Lower leg skin (tissue), 4 donors: ENCODE measurements at regions not wholly inside any gene's neighbourhood (a gene's known extent, or its start where the extent isn't known, plus 50 kb on each side); places are given as distances from the start of the nearest gene placed in this dataset.

ENCODE experiments used
- DNase-seq, 2 donors: peaks; one replicate each; pipeline ENCODE4 v3.0.0-alpha.2; 2019; ENCODE audit warnings: low spot score in 2 of 2
- H3K4me3 ChIP-seq: fragments of 200-600 bp; sonication (generic); 2 replicates; pipeline ENCODE4 v1.5.1; 2017; ENCODE audit warnings: mild to moderate bottlenecking, low read depth; ENCODE audit not compliant: poor library complexity, severe bottlenecking
- POLR2A ChIP-seq, 2 donors: fragments of 450-650 bp; IDR thresholded peaks; one replicate each; pipeline ENCODE4 v1.6.1; 2016 to 2017; ENCODE audit warnings: antibody characterized with exemption in 2 of 2, mild to moderate bottlenecking in 1 of 2, moderate library complexity in 1 of 2
- WGBS, 2 donors: methylation state at CpG; one replicate each; pipeline ENCODE4 v1.1.5; 2018; 5-methylcytosine and 5-hydroxymethylcytosine counted together
- intact Hi-C: fragments of 100-400 bp; cut with DNase I; formaldehyde crosslinking; loops from one replicate; pipeline ENCODE4 v1.15.0; 2023; ENCODE audit warnings: low total_unique reads
- TF ChIP-seq, protein P1 (sequence below), 3 donors: fragments of 450-650 bp; IDR thresholded peaks; one replicate each; pipeline ENCODE4 v1.5.1; 2016; ENCODE audit warnings: antibody characterized with exemption in 3 of 3, mild to moderate bottlenecking in 3 of 3, moderate library complexity in 2 of 3

DNA sequence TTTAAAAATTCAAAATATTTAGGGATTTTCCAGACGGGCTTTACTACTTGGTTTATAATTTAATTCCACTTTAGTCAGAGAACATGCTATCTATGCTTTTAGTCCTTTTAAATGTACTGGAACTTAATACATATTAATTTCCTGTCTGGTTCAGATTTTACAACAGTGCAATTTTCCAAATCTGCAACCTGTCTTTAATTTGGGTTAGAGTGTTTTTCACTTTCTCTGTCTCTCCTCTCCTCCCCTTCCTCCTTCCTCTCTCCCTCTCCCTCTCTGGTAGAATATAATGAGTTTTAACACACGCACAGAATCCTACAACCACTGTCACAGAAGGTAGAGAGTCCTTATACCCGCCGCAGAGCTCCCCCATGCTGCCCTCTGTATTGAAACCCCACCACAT lies 950.7 kb downstream of the BRD1 start:
- 46 to 53% methylated on average over 4 of the region's 4 CpGs for WGBS, 2 donors
- intact Hi-C loops = no loop called here
- H3K4me3 ChIP-seq = no peak overlapping the region
- no peak for TF ChIP-seq POLR2A (IDR thresholded peaks at IDR 0.05)
- TF ChIP-seq, protein P1, sequence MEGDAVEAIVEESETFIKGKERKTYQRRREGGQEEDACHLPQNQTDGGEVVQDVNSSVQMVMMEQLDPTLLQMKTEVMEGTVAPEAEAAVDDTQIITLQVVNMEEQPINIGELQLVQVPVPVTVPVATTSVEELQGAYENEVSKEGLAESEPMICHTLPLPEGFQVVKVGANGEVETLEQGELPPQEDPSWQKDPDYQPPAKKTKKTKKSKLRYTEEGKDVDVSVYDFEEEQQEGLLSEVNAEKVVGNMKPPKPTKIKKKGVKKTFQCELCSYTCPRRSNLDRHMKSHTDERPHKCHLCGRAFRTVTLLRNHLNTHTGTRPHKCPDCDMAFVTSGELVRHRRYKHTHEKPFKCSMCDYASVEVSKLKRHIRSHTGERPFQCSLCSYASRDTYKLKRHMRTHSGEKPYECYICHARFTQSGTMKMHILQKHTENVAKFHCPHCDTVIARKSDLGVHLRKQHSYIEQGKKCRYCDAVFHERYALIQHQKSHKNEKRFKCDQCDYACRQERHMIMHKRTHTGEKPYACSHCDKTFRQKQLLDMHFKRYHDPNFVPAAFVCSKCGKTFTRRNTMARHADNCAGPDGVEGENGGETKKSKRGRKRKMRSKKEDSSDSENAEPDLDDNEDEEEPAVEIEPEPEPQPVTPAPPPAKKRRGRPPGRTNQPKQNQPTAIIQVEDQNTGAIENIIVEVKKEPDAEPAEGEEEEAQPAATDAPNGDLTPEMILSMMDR (IDR thresholded peaks at IDR 0.05) = no peak
- no peak for DNase-seq

DNA sequence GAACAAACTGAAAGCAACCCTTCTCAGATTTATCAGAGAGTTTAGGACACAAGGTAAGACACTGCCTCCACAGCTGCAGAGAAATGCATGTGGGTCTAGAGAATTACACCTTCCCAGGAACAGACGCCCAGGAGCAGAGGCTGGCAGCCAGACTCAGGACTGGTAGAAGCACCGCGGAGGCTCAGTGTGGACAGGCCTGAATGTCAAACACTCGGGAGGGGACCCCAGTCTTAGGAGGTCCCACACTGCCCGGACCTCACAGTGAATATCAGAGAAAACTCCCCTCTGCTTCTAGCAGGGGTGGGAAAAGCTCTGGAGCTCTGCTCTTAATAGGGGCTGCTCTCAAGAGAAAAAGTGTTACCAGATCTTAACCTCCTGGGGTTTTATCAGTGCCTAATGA lies 952.7 kb downstream of the BRD1 start:
- WGBS, 2 donors = 54 to 74% methylated on average over 5 of the region's 5 CpGs
- no peak overlapping the region for H3K4me3 ChIP-seq
- no peak for DNase-seq
- TF ChIP-seq, protein P1 (IDR thresholded peaks at IDR 0.05) = no peak
- TF ChIP-seq POLR2A (IDR thresholded peaks at IDR 0.05) = no peak
- intact Hi-C loops = no loop called here

DNA sequence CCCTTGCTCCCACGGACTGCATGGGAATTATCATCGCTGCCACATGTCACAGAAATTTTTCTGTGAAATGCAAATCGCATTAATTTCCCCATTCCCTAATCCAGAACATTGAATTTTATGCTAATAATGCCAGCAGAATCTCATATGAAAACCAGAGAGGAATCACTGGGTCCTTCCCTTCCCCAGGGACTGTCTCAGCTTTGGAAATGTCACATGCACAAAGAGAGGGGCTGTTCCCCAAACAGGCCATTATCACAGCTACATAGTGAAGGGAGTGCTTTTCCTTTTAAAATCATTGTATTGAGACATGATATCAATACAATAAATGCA lies 954.5 kb downstream of the BRD1 start:
- TF ChIP-seq, protein P1 (IDR thresholded peaks at IDR 0.05) = no peak
- no peak for TF ChIP-seq POLR2A (IDR thresholded peaks at IDR 0.05)
- no peak for DNase-seq
- 65 to 72% methylated on average over 3 of the region's 3 CpGs for WGBS, 2 donors
- intact Hi-C loops = no loop called here
- no peak overlapping the region for H3K4me3 ChIP-seq

DNA sequence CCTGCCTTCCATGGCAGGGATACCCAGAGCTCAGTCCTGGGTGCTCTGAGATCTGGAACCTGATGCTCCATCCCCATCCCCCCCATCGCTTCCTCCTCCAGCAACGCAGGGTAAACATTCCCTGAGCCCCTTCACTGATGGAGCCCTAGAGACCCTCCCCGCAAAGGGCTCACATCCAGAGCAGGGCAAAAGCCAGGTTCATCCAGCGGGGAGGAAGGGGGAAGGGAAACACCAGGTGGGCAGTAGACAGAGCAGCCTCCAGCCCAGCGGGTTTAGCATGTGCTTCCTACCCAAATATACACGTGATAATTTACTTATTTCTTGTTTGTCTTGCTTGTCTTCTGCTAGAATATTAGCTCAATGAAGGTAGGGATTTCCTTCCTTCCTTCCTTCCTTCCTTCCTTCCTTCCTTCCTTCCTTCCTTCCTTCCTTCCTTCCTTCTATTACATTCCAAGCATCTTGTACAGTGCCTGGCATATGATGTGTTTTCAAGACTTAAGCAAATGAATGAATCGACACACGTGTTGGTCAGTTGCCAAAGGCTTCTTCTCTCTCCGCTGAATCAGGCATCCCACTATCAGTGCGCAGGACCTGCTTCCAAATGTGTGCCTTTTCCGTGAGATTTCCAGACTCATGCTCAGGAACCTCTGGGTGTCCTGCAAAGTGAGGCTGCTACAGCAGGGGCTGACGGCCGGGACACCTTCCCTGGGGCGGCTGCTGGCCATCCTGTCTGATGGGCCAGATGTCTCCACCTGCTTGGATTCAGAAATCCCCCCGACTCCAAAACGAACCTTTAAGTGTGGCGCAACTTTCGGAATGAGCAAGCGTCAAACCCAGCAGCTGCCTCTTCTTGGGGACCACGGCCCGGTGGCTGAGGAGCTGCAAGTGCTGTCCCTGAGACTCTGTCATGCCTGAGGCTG lies 955.1 kb downstream of the BRD1 start:
- intact Hi-C loops = no loop called here
- DNase-seq = no peak
- no peak overlapping the region for H3K4me3 ChIP-seq
- WGBS, 2 donors = 75 to 79% methylated on average over 21 of the region's 21 CpGs
- TF ChIP-seq, protein P1 (IDR thresholded peaks at IDR 0.05) = no peak
- no peak for TF ChIP-seq POLR2A (IDR thresholded peaks at IDR 0.05)

DNA sequence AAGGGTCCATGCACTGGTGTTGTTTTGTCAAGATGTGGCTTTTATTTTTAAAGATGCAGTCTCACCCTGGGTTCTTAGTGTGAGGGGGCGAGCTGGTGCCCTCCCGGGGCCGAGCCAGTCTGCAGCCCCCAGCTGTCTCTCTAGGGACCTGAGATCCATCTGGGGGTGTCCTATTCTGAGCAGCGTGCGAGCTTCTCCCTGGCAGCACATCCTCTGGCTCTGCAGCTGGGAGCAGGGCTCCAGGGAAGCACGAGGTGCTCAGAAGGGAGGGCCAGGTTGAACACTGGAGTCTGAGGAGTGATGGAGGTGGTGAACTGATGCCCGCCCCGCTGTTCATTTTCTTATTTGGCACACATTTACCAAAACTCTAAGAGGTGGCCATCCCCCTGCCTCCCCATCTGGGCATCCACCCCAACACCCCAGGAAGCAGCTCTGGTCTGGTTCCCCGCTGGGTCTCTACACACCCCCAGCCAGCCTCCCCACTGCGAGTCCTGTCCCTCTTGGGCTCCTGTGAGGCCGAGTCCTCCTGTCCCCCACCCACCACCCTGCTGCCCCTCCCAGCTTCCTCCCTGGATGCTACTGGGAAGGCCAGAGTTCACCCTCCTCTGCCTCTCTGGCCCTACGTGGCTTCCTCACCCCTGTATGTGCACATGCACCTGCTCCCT lies 956.4 kb downstream of the BRD1 start:
- no peak overlapping the region for H3K4me3 ChIP-seq
- TF ChIP-seq, protein P1 (IDR thresholded peaks at IDR 0.05) = no peak
- no peak for TF ChIP-seq POLR2A (IDR thresholded peaks at IDR 0.05)
- intact Hi-C loops = no loop called here
- 73 to 75% methylated on average over 9 to 12 of the region's 12 CpGs for WGBS, 2 donors
- DNase-seq = no peak
